ENCODE measurements at regions not wholly inside any gene's neighbourhood (a gene's known extent, or its start where the extent isn't known, plus 50 kb on each side); places are given as distances from the start of the nearest gene placed in this dataset.

GRCh38 chr5:120792477-120792876 is 328.4 kb downstream of the PRR16 start:
- no peak for ATAC-seq (ENCODE audit: low read depth)
- H3K27me3 ChIP-seq (ENCODE audit: insufficient read depth, poor library complexity, severe bottlenecking) = no peaks in the 10 kb centered on the region

DNA sequence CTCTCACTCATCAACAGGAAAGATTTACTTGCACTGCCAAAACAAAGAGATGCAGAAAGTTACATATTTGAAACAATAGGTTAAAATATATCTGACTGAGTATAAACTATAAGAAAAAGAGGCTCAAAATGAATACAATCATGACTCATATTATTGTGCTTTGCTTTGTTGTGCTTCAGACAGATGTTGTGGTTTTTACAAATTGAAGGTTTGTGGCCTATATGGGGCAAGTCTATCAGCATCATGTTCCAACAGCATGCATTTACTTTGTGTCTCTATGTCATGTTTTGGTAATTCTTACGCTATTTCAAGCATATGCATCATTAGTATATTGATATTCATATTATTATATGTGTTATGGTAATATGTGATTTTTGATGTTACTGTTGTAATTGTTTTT is 330.0 kb downstream of the PRR16 start:
- Histone ChIP-seq H3K36me3 (ENCODE audit: low read depth) (no peaks in the 10 kb centered on the region), H3K27me3 (ENCODE audit: insufficient read depth, poor library complexity, severe bottlenecking) (no peaks in the 10 kb centered on the region), H3K4me1 (ENCODE audit: insufficient read depth, poor library complexity, severe bottlenecking) (no peaks in the 10 kb centered on the region), H3K9me3 (ENCODE audit: severe bottlenecking) (no peaks in the 10 kb centered on the region), H3K4me3 (ENCODE audit: severe bottlenecking) (no peak overlapping the region), H3K27ac (ENCODE audit: poor library complexity, severe bottlenecking) (no peak overlapping the region)
- TF ChIP-seq CTCF (IDR thresholded peaks at IDR 0.05; ENCODE audit: poor library complexity, severe bottlenecking) = no peak
- DNase-seq (ENCODE audit: low spot score) (no peak), ATAC-seq (ENCODE audit: low read depth) (no peak)

More at GRCh38 chr5:120792477-120792876, 328.4 kb downstream of the PRR16 start:
- no peak overlapping the region for H3K27ac ChIP-seq (ENCODE audit: poor library complexity, severe bottlenecking)
- TF ChIP-seq CTCF (IDR thresholded peaks at IDR 0.05; ENCODE audit: poor library complexity, severe bottlenecking) = no peak
- H3K4me3 ChIP-seq (ENCODE audit: severe bottlenecking) = no peak overlapping the region
- no peaks in the 10 kb centered on the region for H3K9me3 ChIP-seq (ENCODE audit: severe bottlenecking)
- H3K4me1 ChIP-seq (ENCODE audit: insufficient read depth, poor library complexity, severe bottlenecking) = no peaks in the 10 kb centered on the region
- H3K36me3 ChIP-seq (ENCODE audit: low read depth) = no peaks in the 10 kb centered on the region
- DNase-seq (ENCODE audit: low spot score) = no peak

GRCh38 chr5:120803282-120803681 is 339.2 kb downstream of the PRR16 start:
- Histone ChIP-seq H3K4me1 (ENCODE audit: insufficient read depth, poor library complexity, severe bottlenecking) (no peaks in the 10 kb centered on the region), H3K27ac (ENCODE audit: poor library complexity, severe bottlenecking) (no peak overlapping the region), H3K4me3 (ENCODE audit: severe bottlenecking) (no peak overlapping the region), H3K36me3 (ENCODE audit: low read depth) (no peaks in the 10 kb centered on the region), H3K27me3 (ENCODE audit: insufficient read depth, poor library complexity, severe bottlenecking) (no peaks in the 10 kb centered on the region), H3K9me3 (ENCODE audit: severe bottlenecking) (no peaks in the 10 kb centered on the region)
- ATAC-seq (ENCODE audit: low read depth) = peak; percentile 38; the same call in 2 of the 3 replicates
- TF ChIP-seq CTCF (IDR thresholded peaks at IDR 0.05; ENCODE audit: poor library complexity, severe bottlenecking) = peak; percentile 75
- no peak for DNase-seq (ENCODE audit: low spot score)

- Histone ChIP-seq H3K9me3 (ENCODE audit: severe bottlenecking) (no peaks in the 10 kb centered on the region), H3K27me3 (ENCODE audit: insufficient read depth, poor library complexity, severe bottlenecking) (no peaks in the 10 kb centered on the region), H3K36me3 (ENCODE audit: low read depth) (no peaks in the 10 kb centered on the region), H3K27ac (ENCODE audit: poor library complexity, severe bottlenecking) (no peak overlapping the region), H3K4me1 (ENCODE audit: insufficient read depth, poor library complexity, severe bottlenecking) (no peaks in the 10 kb centered on the region), H3K4me3 (ENCODE audit: severe bottlenecking) (no peak overlapping the region)
- no peak for TF ChIP-seq CTCF (IDR thresholded peaks at IDR 0.05; ENCODE audit: poor library complexity, severe bottlenecking)
- DNase-seq (ENCODE audit: low spot score) = no peak
- ATAC-seq (ENCODE audit: low read depth) = no peak
These were observed 341.0 kb downstream of the PRR16 start for GRCh38 chr5:120805131-120805530.

- Histone ChIP-seq H3K27ac (ENCODE audit: poor library complexity, severe bottlenecking) (no peak overlapping the region), H3K4me1 (ENCODE audit: insufficient read depth, poor library complexity, severe bottlenecking) (no peaks in the 10 kb centered on the region), H3K4me3 (ENCODE audit: severe bottlenecking) (no peak overlapping the region), H3K9me3 (ENCODE audit: severe bottlenecking) (no peaks in the 10 kb centered on the region), H3K27me3 (ENCODE audit: insufficient read depth, poor library complexity, severe bottlenecking) (peaks cover 3% of the 10 kb centered on the region), H3K36me3 (ENCODE audit: low read depth) (no peaks in the 10 kb centered on the region)
- DNase-seq (ENCODE audit: low spot score) (no peak), ATAC-seq (ENCODE audit: low read depth) (no peak)
- TF ChIP-seq CTCF (IDR thresholded peaks at IDR 0.05; ENCODE audit: poor library complexity, severe bottlenecking) = no peak
These were observed 342.1 kb downstream of the PRR16 start for GRCh38 chr5:120806202-120806601.

Data from RWPE2 (cell line).